ENCODE measurements at regions not wholly inside any gene's neighbourhood (a gene's known extent, or its start where the extent isn't known, plus 50 kb on each side); places are given as distances from the start of the nearest gene placed in this dataset.

DNA sequence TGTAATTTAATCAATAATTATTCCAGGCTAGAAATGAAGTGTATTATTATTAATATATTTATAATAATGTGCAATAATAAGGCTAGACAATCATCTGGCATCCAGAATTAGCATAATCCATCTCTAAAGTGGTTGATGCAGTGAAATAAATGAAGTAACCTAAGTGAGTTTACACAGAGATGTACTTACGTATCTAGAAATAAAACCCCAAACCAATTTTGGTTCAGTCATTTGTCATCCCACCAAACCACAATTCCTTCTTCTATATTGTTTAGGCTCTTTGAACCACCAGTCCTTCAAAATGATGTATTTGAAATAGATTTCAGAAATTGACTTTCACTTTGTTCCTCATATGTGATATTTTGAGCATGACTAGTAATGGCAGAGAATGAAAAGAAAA is 247.6 kb upstream of the MIR17HG start:
- DNase-seq (ENCODE audit: low read depth in 4 of 4, low spot score in 2 of 4): no peak

DNA sequence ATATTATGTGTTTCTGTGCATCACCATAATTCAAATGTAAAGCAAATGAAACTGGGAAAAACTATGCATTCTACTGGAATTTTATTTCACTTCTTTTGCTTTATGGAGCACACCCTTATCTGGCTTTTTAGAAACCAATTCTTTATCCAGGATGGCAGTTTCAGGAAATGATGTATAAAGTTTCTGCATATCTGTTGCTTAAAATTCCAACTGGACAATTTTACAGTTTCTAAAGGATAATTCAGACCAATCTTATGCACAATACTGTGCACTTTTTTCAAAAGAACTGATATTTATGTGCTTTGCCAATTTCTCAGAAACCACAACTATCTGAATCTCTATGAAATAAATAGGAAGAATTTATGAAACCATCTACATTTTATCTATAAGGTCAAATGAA is 246.5 kb upstream of the MIR17HG start:
- no peak for DNase-seq (ENCODE audit: low read depth in 4 of 4, low spot score in 2 of 4)

DNA sequence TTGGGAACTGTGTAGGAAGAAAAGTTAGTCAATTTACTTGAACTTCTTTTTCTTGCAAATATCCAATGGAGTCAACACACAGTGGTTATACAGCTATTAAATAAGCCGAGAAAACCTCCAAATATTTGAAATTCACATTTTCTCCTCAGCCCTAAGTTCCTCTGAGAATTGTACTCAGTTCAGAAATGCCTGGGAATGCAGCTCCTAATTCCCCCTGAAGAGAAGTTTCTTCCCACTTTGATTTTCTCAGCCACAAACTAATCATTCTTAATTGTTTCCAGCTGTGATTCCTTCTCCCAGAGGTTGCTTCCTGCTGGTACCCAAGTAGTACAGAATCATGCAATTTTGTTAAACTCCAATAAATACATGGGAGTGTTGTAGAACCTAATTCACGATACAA is 246.1 kb upstream of the MIR17HG start:
- no peak for DNase-seq (ENCODE audit: low read depth in 4 of 4, low spot score in 2 of 4)

DNA sequence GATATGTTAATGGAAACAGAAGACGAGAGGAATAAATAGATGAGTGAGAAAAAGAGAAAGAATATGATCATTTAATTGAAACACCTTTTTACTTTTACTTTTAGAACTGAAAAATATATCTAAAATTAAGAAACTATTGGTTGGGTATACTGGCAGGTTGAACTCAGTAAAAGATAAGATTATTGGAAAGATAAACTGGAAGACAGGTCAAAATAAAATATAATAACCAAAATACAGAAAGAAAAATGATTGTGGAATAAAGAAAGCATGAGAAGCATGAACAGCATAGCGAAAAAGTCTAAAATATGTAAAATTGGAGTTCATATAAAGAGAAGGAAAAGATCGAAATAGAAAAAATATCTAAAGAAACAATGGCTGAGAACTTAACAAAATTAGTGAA is 242.2 kb upstream of the MIR17HG start:
- DNase-seq (ENCODE audit: low read depth in 4 of 4, low spot score in 2 of 4): no peak

GRCh38 chr13:91106565-91106964 is 240.9 kb upstream of the MIR17HG start:
- no peak for DNase-seq (ENCODE audit: low read depth in 4 of 4, low spot score in 2 of 4)

GRCh38 chr13:91108315-91108714 is 239.2 kb upstream of the MIR17HG start:
- no peak for DNase-seq (ENCODE audit: low read depth in 4 of 4, low spot score in 2 of 4)

GRCh38 chr13:91111476-91112200 is 235.8 kb upstream of the MIR17HG start:
- no peak for DNase-seq (ENCODE audit: low read depth in 4 of 4, low spot score in 2 of 4)

DNA sequence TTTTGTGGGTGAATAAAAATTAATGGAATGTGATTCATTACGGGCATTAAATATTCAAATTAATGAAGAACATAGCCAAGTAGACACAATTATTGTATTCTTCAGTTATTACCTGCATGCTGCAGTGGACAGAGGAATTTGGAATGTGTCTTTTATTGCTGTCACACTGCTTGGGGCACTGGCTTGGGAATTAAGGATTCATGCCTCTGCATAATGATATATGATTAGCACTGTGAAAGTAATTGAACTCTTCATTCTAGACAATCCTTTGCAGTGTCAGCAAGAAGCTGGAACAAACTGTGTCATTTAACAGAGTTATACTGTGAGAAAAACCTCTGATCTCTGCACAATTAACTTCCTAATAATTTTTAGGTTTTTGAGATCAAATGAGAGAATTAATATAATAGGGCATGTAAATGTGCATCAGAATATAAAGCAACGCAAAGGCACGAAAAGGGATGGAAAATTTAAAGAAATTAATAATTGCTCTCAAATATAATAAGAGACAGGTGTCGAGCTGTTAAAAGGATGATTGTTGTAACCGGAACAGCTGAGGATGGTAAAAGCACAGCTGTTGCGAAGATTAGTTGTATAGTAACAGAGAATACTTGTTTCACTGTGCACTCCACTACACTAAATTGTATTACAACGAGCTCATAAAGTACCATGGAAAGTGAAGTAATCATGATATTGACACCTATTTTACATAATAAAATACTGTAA is 235.1 kb upstream of the MIR17HG start:
- no peak for DNase-seq (ENCODE audit: low read depth in 4 of 4, low spot score in 2 of 4)

DNA sequence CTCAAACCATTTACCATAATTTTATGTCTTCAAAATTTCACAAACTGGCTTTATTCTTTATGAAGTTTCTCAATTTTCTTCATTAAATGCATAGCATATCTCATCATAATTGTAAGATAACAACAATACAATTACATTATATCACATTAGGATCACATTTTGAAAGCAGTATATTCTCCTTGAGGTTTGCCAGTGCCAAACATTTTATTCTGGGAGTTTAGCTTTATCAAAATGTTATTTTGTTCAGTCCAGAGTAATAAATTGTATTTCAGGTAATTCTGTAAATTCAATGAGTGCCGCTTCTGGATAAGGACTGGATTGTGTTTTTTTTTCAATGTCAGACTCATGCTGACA is 234.6 kb upstream of the MIR17HG start:
- DNase-seq (ENCODE audit: low read depth in 4 of 4, low spot score in 2 of 4): no peak

- no peak for DNase-seq (ENCODE audit: low read depth in 4 of 4, low spot score in 2 of 4)
Observed at GRCh38 chr13:91115776-91116175, 231.7 kb upstream of the MIR17HG start.

- DNase-seq (ENCODE audit: low read depth in 4 of 4, low spot score in 2 of 4): no peak
Observed at GRCh38 chr13:91117351-91117750, 230.1 kb upstream of the MIR17HG start.

GRCh38 chr13:91119643-91120042 is 227.8 kb upstream of the MIR17HG start:
- DNase-seq (ENCODE audit: low read depth in 4 of 4, low spot score in 2 of 4): no peak

DNA sequence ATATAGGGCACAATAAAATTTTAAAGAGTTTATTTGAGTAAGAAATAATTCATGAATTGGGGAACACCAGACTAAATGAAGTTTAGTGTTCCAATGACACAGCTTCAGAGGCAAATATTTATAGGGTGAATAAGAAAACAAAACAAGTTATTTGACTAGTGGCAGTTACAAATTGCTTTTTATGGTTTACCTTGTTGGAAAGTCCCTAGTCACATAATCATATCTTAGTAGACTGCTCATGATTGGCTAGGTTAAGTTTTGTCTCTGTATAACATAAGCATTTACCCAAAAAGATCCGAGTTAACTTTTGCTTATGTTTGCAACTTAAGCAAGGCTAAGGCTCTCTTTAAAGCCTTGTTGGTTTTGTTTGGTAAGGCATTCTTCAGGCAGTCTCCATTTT is 224.7 kb upstream of the MIR17HG start:
- DNase-seq (ENCODE audit: low read depth in 4 of 4, low spot score in 2 of 4): no peak

GRCh38 chr13:91123456-91124127 is 223.9 kb upstream of the MIR17HG start:
- DNase-seq (ENCODE audit: low read depth in 4 of 4, low spot score in 2 of 4): no peak

- no peak for DNase-seq (ENCODE audit: low read depth in 4 of 4, low spot score in 2 of 4)
Observed at GRCh38 chr13:91126806-91127205, 220.7 kb upstream of the MIR17HG start.

- no peak for DNase-seq (ENCODE audit: low read depth in 4 of 4, low spot score in 2 of 4)
Observed at GRCh38 chr13:91127995-91128394, 219.5 kb upstream of the MIR17HG start.

- DNase-seq (ENCODE audit: low read depth in 4 of 4, low spot score in 2 of 4): no peak
Observed at GRCh38 chr13:91132381-91132780, 215.1 kb upstream of the MIR17HG start.

- no peak for DNase-seq (ENCODE audit: low read depth in 4 of 4, low spot score in 2 of 4)
Observed at GRCh38 chr13:91132786-91133185, 214.7 kb upstream of the MIR17HG start.

DNA sequence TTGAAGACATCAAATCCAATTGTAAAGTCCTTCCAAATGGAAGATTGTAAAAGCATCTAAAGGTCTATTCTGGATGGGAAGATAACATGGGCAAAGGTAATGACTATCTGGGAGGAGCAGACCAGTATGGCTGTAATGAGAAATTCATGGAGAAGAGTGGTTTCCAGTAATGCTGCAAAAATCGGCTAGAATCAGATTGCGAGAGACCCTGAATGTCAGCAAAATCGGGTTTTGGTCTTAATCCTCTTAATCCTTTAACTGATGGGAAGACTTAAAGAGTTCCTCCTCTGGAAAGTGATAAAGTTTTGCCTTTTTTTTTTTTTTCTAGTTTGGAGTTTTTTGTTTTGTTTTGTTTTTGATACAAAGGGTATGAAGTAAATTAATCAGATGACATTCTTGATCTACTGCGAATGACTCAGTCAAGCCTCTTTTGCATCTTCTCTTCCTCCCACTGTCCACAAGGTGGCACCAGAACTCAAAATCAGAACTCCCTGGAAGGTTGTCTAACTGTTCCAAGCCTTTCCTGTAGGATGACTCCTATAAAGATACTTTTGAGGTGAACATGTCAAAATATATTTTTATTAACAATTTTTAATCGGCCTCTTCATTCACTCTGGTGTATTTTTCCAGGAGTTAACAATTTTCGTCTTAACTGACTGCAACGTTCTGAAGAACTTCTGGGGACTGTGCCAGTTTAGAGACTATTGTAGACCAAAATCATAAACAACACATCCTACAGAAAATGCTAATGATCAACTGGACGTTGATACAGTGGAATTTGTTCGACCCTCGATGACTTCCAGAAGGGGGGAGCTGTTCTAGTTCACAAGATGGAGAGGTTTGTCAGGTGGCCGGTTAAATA is 213.3 kb upstream of the MIR17HG start:
- no peak for DNase-seq (ENCODE audit: low read depth in 4 of 4, low spot score in 2 of 4)

GRCh38 chr13:91134803-91135184 is 212.7 kb upstream of the MIR17HG start:
- DNase-seq (ENCODE audit: low read depth in 4 of 4, low spot score in 2 of 4): no peak

DNA sequence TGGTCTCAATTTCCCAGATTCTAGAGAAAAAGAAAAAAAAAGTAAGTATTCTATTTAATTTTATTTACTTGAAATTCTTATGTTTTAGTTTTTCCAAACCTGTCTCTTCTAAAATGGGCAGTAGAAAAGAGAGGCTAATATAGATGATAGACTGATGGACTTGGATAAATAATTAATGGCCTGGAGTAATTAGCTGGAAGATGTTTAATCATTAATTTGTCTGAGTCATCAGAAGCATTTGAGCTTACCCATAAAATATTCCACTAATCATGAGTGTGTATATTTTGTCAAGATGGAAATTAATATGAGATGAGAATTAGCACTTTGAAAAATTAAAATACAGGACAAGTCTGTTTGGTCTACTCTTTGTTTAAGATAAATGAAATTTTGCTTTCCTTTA is 212.1 kb upstream of the MIR17HG start:
- DNase-seq (ENCODE audit: low read depth in 4 of 4, low spot score in 2 of 4): no peak

Measured in left renal cortex interstitium (tissue), 4 donors.